PC-9 (cell line): ENCODE measurements at regions not wholly inside any gene's neighbourhood (a gene's known extent, or its start where the extent isn't known, plus 50 kb on each side); places are given as distances from the start of the nearest gene placed in this dataset.
"Not testable (repeated sequence)": the region's sequence is repeated elsewhere in the genome, so short reads cannot be mapped to it uniquely, and the experiment has no call there.

Experiments
- BruUV-seq: library from RNA; stranded (reverse); fragments of 400-500 nt; replicated peaks from 2 replicates; lab custom pipeline; 2021; lab: Mats Ljungman, UMichigan
- CTCF ChIA-PET: fragments of 300-600 bp; sonication (Branson Sonifier 250); formaldehyde crosslinking; loops from one replicate; lab custom pipeline; 2022; ENCODE audit warnings: antibody characterized with exemption; lab: Charles Lee
- POLR2A ChIA-PET: fragments of 300-600 bp; sonication (Branson Sonifier 250); formaldehyde crosslinking; loops from one replicate; lab custom pipeline; 2022; ENCODE audit warnings: antibody characterized with exemption; ENCODE audit not compliant: unreplicated experiment; lab: Charles Lee
- DNase-seq, 2 experiments: peaks; one replicate each; pipeline versions ENCODE4 v3.0.0 to v3.0.0-alpha.2; 2015 to 2022; ENCODE audit warnings: mixed read lengths in 1 of 2
- H2AFZ ChIP-seq: fragments of 200-600 bp; sonication (generic); 2 replicates; pipeline ENCODE4 v1.8.1; 2017; ENCODE audit warnings: antibody characterized with exemption
- H3F3A ChIP-seq: fragments of 200-600 bp; sonication (generic); 2 replicates; pipeline ENCODE4 v1.8.1; 2017; ENCODE audit warnings: antibody characterized with exemption, mild to moderate bottlenecking, low read depth; ENCODE audit not compliant: insufficient read depth
- H3K27ac ChIP-seq: fragments of 200-600 bp; sonication (generic); 2 replicates; pipeline ENCODE4 v1.6.1; 2016; ENCODE audit warnings: mixed run types
- H3K27me3 ChIP-seq: fragments of 200-600 bp; sonication (generic); 2 replicates; pipeline ENCODE4 v1.6.1; 2016; ENCODE audit warnings: low read depth, mixed run types; ENCODE audit not compliant: insufficient read depth
- H3K36me3 ChIP-seq: fragments of 200-600 bp; sonication (generic); 2 replicates; pipeline ENCODE4 v1.6.1; 2016; ENCODE audit warnings: low read depth, mixed run types
- H3K4me1 ChIP-seq: fragments of 200-600 bp; sonication (generic); replicated peaks from 2 replicates; pipeline ENCODE4 v1.6.1; 2016; ENCODE audit warnings: mixed run types; ENCODE audit not compliant: insufficient read depth
- H3K4me2 ChIP-seq: fragments of 200-600 bp; sonication (generic); 2 replicates; pipeline ENCODE4 v1.6.1; 2017; ENCODE audit warnings: mixed run types
- H3K4me3 ChIP-seq: fragments of 200-600 bp; sonication (generic); 2 replicates; pipeline ENCODE4 v1.6.1; 2016; ENCODE audit warnings: mixed run types
- H3K79me2 ChIP-seq: fragments of 200-600 bp; sonication (generic); 2 replicates; pipeline ENCODE4 v1.6.1; 2017; ENCODE audit warnings: low read depth, mixed run types
- H3K9me2 ChIP-seq: fragments of 200-600 bp; sonication (generic); 2 replicates; pipeline ENCODE4 v1.8.1; 2017; ENCODE audit warnings: mild to moderate bottlenecking; ENCODE audit not compliant: insufficient read depth
- H3K9me3 ChIP-seq: fragments of 200-600 bp; sonication (generic); 2 replicates; pipeline ENCODE4 v1.8.1; 2016; ENCODE audit warnings: low read depth; ENCODE audit not compliant: insufficient read depth
- H4K20me1 ChIP-seq: fragments of 200-600 bp; sonication (generic); 2 replicates; pipeline ENCODE4 v1.8.1; 2017; ENCODE audit not compliant: insufficient read depth
- EZH2 ChIP-seq: fragments of 200-600 bp; sonication (generic); IDR thresholded peaks from 2 replicates; pipeline ENCODE4 v1.8.0; 2017; ENCODE audit warnings: antibody characterized with exemption, low read depth
- intact Hi-C: fragments of 100-400 bp; cut with micrococcal nuclease; formaldehyde crosslinking; loops from one replicate; pipeline ENCODE4 v1.10.0; 2022; ENCODE audit not compliant: unreplicated experiment
- TF ChIP-seq, protein P1 (sequence below): fragments of 200-600 bp; sonication (generic); conservative IDR thresholded peaks from 2 replicates; pipeline ENCODE4 v1.6.1; 2017; ENCODE audit warnings: mixed run types, antibody characterized with exemption, mild to moderate bottlenecking, moderate library complexity

- CTCF ChIA-PET: no interaction called here
- intact Hi-C loops: no loop called here
- Histone ChIP-seq H3K9me3 (no peaks in the 10 kb centered on the region), H3K36me3 (no peaks in the 10 kb centered on the region), H3K4me1 (no peaks in the 10 kb centered on the region), H3K27me3 (no peaks in the 10 kb centered on the region), H3K79me2 (no peaks in the 10 kb centered on the region), H3F3A (no peaks in the 10 kb centered on the region), H3K9me2 (no peaks in the 10 kb centered on the region), H3K4me2 (no peak overlapping the region), H3K4me3 (no peak overlapping the region), H3K27ac (no peak overlapping the region), H4K20me1 (no peaks in the 10 kb centered on the region), H2AFZ (no peak overlapping the region)
- no TSS peak for BruUV-seq
- DNase-seq: no peak
- no peak for TF ChIP-seq EZH2
- TF ChIP-seq, protein P1, sequence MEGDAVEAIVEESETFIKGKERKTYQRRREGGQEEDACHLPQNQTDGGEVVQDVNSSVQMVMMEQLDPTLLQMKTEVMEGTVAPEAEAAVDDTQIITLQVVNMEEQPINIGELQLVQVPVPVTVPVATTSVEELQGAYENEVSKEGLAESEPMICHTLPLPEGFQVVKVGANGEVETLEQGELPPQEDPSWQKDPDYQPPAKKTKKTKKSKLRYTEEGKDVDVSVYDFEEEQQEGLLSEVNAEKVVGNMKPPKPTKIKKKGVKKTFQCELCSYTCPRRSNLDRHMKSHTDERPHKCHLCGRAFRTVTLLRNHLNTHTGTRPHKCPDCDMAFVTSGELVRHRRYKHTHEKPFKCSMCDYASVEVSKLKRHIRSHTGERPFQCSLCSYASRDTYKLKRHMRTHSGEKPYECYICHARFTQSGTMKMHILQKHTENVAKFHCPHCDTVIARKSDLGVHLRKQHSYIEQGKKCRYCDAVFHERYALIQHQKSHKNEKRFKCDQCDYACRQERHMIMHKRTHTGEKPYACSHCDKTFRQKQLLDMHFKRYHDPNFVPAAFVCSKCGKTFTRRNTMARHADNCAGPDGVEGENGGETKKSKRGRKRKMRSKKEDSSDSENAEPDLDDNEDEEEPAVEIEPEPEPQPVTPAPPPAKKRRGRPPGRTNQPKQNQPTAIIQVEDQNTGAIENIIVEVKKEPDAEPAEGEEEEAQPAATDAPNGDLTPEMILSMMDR: no peak
- POLR2A ChIA-PET: no interaction called here
Observed at GRCh38 chr4:53840643-53841042, 223.8 kb downstream of the CHIC2 start.

- H3K9me2 ChIP-seq, H3F3A ChIP-seq, H3K27me3 ChIP-seq, H3K4me1 ChIP-seq, DNase-seq, intact Hi-C loops, H3K79me2 ChIP-seq, H3K27ac ChIP-seq, H2AFZ ChIP-seq, H3K4me3 ChIP-seq, H3K36me3 ChIP-seq, H3K9me3 ChIP-seq, H4K20me1 ChIP-seq, BruUV-seq, CTCF ChIA-PET, POLR2A ChIA-PET, H3K4me2 ChIP-seq: not testable (repeated sequence)
Observed at GRCh38 chr4:53833302-53834003, 231.0 kb downstream of the CHIC2 start.

GRCh38 chr4:53832549-53832948 lies 231.9 kb downstream of the CHIC2 start:
- no peaks in the 10 kb centered on the region; the same call in 1 of the 2 replicates for H3K9me3 ChIP-seq
- no peak overlapping the region for H2AFZ ChIP-seq
- POLR2A ChIA-PET: no interaction called here
- H3K9me2 ChIP-seq: no peaks in the 10 kb centered on the region
- peaks cover 3% of the 10 kb centered on the region for H3K27me3 ChIP-seq
- CTCF ChIA-PET: no interaction called here
- DNase-seq: no peak
- no peaks in the 10 kb centered on the region for H3K36me3 ChIP-seq
- TF ChIP-seq EZH2: no peak
- TF ChIP-seq, protein P1: no peak
- no peak overlapping the region for H3K4me2 ChIP-seq
- intact Hi-C loops: no loop called here
- no peak overlapping the region for H3K4me3 ChIP-seq
- H3K27ac ChIP-seq: no peak overlapping the region
- BruUV-seq: no TSS peak
- H4K20me1 ChIP-seq: no peaks in the 10 kb centered on the region
- H3F3A ChIP-seq: no peaks in the 10 kb centered on the region
- H3K4me1 ChIP-seq: no peaks in the 10 kb centered on the region
- no peaks in the 10 kb centered on the region for H3K79me2 ChIP-seq

- TF ChIP-seq, protein P1: no peak
- TF ChIP-seq EZH2: no peak
- Histone ChIP-seq H3K79me2 (no peaks in the 10 kb centered on the region), H3K4me3 (no peak overlapping the region), H3K9me2 (no peaks in the 10 kb centered on the region), H3F3A (no peaks in the 10 kb centered on the region), H4K20me1 (no peaks in the 10 kb centered on the region), H3K4me1 (no peaks in the 10 kb centered on the region), H2AFZ (no peak overlapping the region), H3K27ac (no peak overlapping the region), H3K4me2 (no peak overlapping the region), H3K27me3 (peaks cover 3% of the 10 kb centered on the region), H3K9me3 (no peaks in the 10 kb centered on the region; the same call in 1 of the 2 replicates), H3K36me3 (no peaks in the 10 kb centered on the region)
- CTCF ChIA-PET: no interaction called here
- intact Hi-C loops: no loop called here
- POLR2A ChIA-PET: no interaction called here
- no TSS peak for BruUV-seq
- no peak for DNase-seq
Observed at GRCh38 chr4:53830511-53830910, 233.9 kb downstream of the CHIC2 start.
